Stimulated activated naive CD8-positive, alpha-beta T cell treated with anti-CD3 and anti-CD28 coated beads, Interleukin-15, amount 100 ng/mL, for 72 hours (primary cell): ENCODE measurements at regions not wholly inside any gene's neighbourhood (a gene's known extent, or its start where the extent isn't known, plus 50 kb on each side); places are given as distances from the start of the nearest gene placed in this dataset.
"Not testable (repeated sequence)": the region's sequence is repeated elsewhere in the genome, so short reads cannot be mapped to it uniquely, and the experiment has no call there.

Source experiments
- ATAC-seq: fragments of 150-1000 bp; cut with Tn5 transposase; 2 replicates; pipeline ENCODE4 v1.10.0; 2021; ENCODE audit warnings: mild to moderate bottlenecking, moderate library complexity
- DNase-seq, 2 donors: peaks; one replicate each; pipeline ENCODE4 v3.0.0; 2021 to 2022
- H3K27ac Mint-ChIP-seq, 2 donors: one replicate each; pipeline ENCODE4 v1.8.0; 2022; ENCODE audit warnings: mild to moderate bottlenecking in 2 of 2, mixed read lengths in 2 of 2, moderate library complexity in 2 of 2
- H3K27me3 Mint-ChIP-seq: one replicate; pipeline ENCODE4 v1.8.0; 2022; ENCODE audit warnings: mixed read lengths
- H3K4me1 Mint-ChIP-seq: one replicate; pipeline ENCODE4 v1.8.0; 2022; ENCODE audit warnings: mild to moderate bottlenecking, mixed read lengths
- H3K4me3 Mint-ChIP-seq, 2 donors: one replicate each; pipeline ENCODE4 v1.8.0; 2022; ENCODE audit warnings: mild to moderate bottlenecking in 2 of 2, mixed read lengths in 2 of 2, moderate library complexity in 1 of 2
- H3K9me3 Mint-ChIP-seq, 2 donors: one replicate each; pipeline ENCODE4 v1.8.0; 2022; ENCODE audit warnings: mixed read lengths in 2 of 2

DNA sequence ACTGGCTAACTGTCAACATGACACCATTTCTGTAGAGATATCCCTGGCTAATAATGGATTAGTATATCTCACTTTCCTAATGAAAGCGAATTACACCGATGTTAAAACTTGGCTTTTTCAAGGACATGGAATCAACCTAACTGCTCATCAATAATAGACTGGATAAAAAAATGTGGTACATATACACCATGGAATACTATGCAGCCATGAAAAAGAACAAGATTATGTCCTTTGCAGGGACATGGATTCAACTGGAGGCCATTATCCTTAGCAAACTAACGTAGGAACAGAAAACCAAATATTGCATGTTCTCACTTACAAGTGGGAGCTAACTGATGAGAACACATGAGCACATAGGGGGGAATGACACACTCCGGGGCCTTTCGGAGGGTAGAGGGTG lies 62.6 kb downstream of the ZIC1 start:
- no peaks in the 10 kb centered on the region for H3K4me1 Mint-ChIP-seq
- no peaks in the 10 kb centered on the region for H3K27me3 Mint-ChIP-seq
- ATAC-seq (no peak), DNase-seq (no peak)
- no peak overlapping the region for H3K4me3 Mint-ChIP-seq
- no peaks in the 10 kb centered on the region for H3K9me3 Mint-ChIP-seq
- H3K27ac Mint-ChIP-seq: no peak overlapping the region

DNA sequence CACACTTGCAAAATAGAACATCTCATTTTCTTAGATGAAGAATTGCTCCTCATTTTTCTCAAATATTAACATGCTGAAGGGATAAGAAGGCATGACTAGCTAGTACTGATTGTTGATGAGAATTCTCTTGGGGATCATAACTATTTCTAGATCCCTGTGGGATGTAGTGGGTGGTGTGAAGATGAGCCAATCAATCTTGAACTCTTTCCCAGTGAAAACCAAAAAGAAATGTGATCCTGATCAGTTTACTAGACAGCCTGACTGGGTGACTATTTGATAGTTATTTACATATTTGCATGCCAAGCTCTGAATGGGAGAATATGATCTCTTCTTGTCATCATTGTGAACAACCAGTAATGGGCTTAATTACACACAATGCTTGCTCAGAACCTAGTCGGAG lies 63.7 kb downstream of the ZIC1 start:
- no peaks in the 10 kb centered on the region for H3K4me1 Mint-ChIP-seq
- no peak overlapping the region for H3K4me3 Mint-ChIP-seq
- ATAC-seq: no peak
- no peaks in the 10 kb centered on the region for H3K9me3 Mint-ChIP-seq
- no peak overlapping the region for H3K27ac Mint-ChIP-seq
- H3K27me3 Mint-ChIP-seq: no peaks in the 10 kb centered on the region
- DNase-seq: no peak

DNA sequence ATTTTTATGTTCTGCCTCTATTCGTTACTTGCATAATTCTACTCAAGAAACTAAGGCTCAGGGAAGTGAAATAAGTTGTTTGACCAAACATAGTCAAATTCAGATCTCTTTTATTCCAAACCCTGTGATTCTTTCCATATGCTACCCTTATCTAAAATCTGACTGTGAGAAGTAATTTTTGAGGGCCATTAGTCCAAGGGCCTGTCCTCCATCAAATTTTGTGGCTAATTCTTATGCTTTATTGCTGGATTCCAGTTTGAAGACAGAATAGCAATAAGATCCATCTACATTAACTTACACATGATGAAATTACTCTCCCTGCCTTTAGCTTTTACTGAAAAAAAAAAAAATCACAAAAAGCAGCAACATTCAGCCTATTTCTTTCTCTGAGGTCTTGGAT lies 74.0 kb downstream of the ZIC1 start:
- Mint-ChIP-seq H3K4me3 (no peak overlapping the region), H3K4me1 (no peaks in the 10 kb centered on the region), H3K9me3 (no peaks in the 10 kb centered on the region), H3K27me3 (no peaks in the 10 kb centered on the region), H3K27ac (no peak overlapping the region)
- DNase-seq (no peak), ATAC-seq (no peak)

DNA sequence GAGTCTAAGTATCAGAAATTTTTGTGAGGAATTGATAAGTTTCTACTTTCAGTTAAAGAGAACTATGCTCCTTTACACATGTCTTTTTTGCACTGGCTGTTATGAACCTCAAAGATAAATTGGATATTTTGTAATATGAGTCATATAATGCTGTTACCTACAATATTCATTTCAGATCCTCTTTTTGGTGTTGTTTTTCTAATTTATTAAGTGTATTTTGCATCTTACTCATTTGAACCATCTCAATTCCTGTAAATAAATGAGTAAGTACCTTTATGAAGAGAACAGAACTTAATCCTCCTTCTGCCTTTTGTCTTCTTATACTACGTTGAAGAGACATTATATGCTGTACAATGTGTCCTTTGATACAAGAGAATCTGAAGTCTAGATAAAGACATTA lies 74.4 kb downstream of the ZIC1 start:
- ATAC-seq: no peak
- no peaks in the 10 kb centered on the region for H3K27me3 Mint-ChIP-seq
- no peaks in the 10 kb centered on the region for H3K4me1 Mint-ChIP-seq
- H3K4me3 Mint-ChIP-seq: no peak overlapping the region
- DNase-seq: no peak
- H3K9me3 Mint-ChIP-seq: no peaks in the 10 kb centered on the region
- H3K27ac Mint-ChIP-seq: no peak overlapping the region

DNA sequence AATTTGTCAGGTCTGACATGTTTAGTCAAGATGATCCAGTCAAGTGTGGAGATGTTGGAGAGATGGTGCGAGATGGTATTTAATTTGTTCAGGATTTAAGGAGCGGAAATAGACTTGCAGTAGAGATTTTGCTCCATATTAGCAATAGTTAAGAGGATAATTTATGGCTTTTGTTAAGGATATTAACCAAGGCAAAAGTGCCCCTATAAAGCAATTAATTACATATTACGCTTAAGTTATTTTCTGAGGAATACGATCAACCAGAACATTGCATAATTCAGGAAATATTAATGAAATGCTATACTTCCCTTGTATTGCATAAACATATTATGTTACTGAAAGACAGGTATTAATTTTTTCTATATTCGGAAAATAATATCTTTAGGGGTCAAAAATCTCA lies 83.9 kb downstream of the ZIC1 start:
- no peak for ATAC-seq
- H3K27ac Mint-ChIP-seq: no peak overlapping the region

DNA sequence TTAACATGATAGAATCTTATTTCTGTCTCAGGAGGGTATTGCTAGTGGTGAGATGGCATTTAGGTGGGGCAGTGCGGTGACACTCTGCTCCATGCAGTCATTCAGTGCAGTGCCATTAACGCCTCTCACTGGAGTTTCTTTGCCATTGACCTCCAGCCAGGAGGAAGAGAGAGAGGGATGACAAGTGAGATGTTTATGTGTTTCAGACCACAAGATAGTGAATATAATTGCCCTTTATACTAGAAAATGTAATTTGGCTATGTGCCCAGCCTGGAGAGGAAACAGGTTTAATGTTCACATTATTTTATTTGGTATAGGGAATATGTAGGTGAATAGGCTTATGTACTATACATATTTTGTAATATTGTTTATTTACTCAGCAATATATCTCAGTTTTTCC lies 84.5 kb downstream of the ZIC1 start:
- ATAC-seq: no peak
- Mint-ChIP-seq H3K27ac (no peak overlapping the region), H3K27me3 (no peaks in the 10 kb centered on the region), H3K4me3 (no peak overlapping the region), H3K9me3 (peaks cover 0 to 8% of the 10 kb centered on the region in 2 donors), H3K4me1 (no peaks in the 10 kb centered on the region)
- DNase-seq: no peak

More for the DNA sequence above, 83.9 kb downstream of the ZIC1 start:
- Mint-ChIP-seq H3K27me3 (no peaks in the 10 kb centered on the region), H3K9me3 (peaks cover 0 to 8% of the 10 kb centered on the region in 2 donors), H3K4me3 (no peak overlapping the region), H3K4me1 (no peaks in the 10 kb centered on the region)
- no peak for DNase-seq

DNA sequence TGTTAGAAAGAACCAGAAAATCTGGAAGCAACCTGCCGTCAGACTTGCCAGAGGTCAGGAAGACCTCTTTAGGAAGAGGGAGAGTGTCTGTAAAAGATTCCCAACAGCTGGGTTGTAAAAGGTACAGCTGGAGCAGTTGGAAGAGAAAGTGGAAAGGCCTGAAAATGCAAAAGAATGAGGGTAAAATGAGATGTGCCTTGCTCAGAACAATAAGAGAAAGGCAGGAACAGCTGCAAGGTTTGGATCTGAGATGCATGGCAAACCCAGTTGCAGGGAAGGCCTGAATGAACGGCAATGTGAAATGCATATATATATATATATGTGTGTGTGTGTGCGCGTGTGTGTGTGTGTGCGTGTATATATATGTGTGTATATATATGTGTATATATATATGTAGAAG lies 88.1 kb downstream of the ZIC1 start:
- ATAC-seq: no peak

DNA sequence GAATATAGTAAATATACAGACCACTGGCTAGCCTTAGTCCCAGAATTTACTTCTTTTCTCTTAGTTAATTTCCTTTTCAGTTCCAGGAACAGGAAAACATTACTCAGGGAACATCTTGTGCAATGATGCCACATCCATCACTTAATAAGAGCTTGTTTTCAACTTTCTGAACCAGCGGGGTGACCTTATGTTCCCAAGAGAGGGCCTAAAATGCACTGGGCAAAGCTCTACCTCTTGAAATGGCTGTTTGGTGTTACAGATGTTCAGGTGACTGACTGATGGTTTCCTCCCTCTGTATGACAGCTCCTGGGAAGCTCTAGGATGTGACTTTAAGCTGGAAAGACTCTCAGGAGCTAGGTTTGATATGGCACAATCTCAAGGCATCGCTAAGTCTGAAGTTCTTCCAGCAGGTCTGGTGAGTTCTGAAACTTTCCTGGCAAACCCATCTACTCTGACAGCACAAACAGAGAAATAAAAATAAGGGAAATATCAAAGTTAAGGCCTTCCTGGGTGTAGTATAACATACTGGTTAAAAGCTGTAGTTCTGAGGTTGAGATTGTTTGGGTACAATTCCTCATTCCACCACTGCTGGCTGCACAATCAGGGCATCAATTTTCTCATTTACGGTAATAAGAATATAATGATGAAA lies 98.6 kb downstream of the ZIC1 start:
- no peak overlapping the region for H3K4me3 Mint-ChIP-seq
- H3K9me3 Mint-ChIP-seq: no peaks in the 10 kb centered on the region
- no peak for ATAC-seq
- H3K4me1 Mint-ChIP-seq: no peaks in the 10 kb centered on the region
- no peak for DNase-seq
- no peak overlapping the region for H3K27ac Mint-ChIP-seq
- no peaks in the 10 kb centered on the region for H3K27me3 Mint-ChIP-seq

More for the DNA sequence above, 88.1 kb downstream of the ZIC1 start:
- H3K9me3 Mint-ChIP-seq: peaks cover 0 to 4% of the 10 kb centered on the region in 2 donors
- DNase-seq: no peak
- no peak overlapping the region for H3K4me3 Mint-ChIP-seq
- H3K4me1 Mint-ChIP-seq: no peaks in the 10 kb centered on the region
- no peaks in the 10 kb centered on the region for H3K27me3 Mint-ChIP-seq
- no peak overlapping the region for H3K27ac Mint-ChIP-seq

DNA sequence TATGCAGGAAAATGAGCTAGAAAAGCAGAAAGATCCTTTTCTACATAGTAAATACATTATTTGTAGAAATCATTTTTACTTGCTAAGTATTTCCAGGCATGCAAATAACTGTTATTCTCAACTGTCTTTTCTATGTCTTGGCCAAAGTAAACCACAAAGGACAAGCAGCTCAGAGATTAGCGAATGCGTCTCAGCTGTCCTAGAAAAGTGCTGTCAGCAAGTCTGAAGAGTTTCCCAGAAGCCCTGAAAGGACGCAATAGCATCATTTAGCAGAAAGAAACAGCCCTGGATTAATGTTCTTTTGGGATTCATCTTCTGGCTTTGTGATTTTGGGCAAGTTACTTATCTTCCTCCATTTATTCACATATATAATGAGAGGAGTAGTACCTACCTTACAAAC lies 100.3 kb downstream of the ZIC1 start:
- Mint-ChIP-seq H3K9me3 (no peaks in the 10 kb centered on the region), H3K4me1 (no peaks in the 10 kb centered on the region), H3K27ac (no peak overlapping the region), H3K4me3 (no peak overlapping the region), H3K27me3 (no peaks in the 10 kb centered on the region)
- DNase-seq (no peak), ATAC-seq (no peak)

DNA sequence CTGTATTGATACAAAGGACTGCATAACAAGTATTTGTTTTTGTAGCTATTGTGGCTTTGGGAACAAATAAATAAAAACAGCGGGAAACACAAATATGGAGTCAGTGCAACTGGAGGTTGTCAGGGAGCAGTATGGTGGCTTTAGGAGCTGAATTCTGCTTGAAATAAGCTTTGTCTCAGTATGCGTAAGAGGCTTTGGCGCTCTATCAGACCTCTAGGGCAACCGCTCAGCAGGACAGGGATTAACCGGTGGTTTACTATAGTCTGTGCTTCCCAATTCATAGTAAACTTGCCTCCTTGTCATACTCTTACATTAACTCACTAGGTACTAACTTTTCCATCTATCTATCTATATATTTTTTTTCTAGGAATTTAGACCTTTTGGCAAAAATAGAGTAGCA lies 104.6 kb downstream of the ZIC1 start:
- no peak for ATAC-seq
- no peak overlapping the region for H3K27ac Mint-ChIP-seq

DNA sequence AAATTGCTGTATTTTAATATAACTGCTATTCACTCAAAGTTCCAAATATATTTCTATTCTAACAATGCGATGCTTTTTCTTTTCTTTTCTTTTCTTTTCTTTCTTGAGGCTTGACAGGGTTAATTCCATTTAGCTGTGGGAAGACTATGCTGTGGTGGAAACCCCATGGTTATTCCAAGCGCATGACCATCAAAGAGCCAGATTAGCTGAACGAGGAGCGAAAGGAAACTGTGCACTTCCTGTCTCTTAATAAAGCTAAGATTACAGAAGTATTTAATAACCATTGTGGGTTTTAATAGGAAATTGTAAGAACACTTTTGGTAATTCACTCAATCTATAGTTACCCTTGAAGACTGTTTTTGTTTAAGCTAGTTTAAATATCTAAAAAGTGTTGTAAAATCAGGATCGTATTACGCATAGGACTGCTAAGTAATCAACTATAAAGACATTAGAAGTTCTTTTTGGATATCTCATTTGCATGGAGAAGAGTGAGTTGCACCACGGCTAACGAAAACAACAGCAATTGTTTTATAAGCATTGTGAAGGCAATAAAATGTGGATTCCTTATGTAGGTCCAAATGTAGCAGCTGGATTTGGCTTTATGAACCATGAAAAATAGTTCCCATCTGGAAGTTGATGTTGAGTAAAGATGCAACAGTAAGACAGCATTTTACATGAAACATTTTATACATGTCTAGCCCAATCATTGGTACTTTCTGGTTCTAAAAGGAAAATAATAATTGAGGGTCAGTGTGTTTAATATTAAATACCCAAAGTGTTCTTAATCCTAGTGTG lies 105.4 kb downstream of the ZIC1 start:
- DNase-seq (no peak), ATAC-seq (no peak)
- Mint-ChIP-seq H3K9me3 (peaks cover 6 to 9% of the 10 kb centered on the region in 2 donors), H3K27ac (no peak overlapping the region), H3K27me3 (no peaks in the 10 kb centered on the region), H3K4me3 (no peak overlapping the region), H3K4me1 (no peaks in the 10 kb centered on the region)

More for the DNA sequence above, 104.6 kb downstream of the ZIC1 start:
- Mint-ChIP-seq H3K4me1 (no peaks in the 10 kb centered on the region), H3K27me3 (no peaks in the 10 kb centered on the region), H3K4me3 (no peak overlapping the region), H3K9me3 (peaks cover 6 to 9% of the 10 kb centered on the region in 2 donors)
- no peak for DNase-seq

DNA sequence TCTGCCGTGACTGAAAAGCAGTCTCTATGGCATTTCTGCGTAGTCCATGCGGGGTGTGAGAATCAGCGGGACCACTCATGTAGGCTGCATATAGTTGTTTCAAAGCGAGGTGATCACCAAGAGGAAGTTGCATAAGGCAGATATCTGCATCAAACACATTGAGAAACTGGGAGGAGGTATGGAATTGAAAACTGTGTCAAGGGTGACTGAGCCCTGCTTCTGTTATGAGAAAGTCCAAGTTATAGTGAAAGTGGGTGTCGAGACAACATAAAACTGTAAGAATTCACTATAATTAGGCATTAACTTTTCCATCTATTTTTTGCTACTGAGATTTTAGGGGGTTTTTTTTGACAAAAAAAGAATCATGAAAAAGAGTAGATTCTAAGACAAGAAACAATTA lies 109.3 kb downstream of the ZIC1 start:
- H3K27me3 Mint-ChIP-seq: no peaks in the 10 kb centered on the region
- no peak overlapping the region for H3K4me3 Mint-ChIP-seq
- no peak overlapping the region for H3K27ac Mint-ChIP-seq
- no peak for DNase-seq
- peaks cover 6 to 13% of the 10 kb centered on the region in 2 donors for H3K9me3 Mint-ChIP-seq
- ATAC-seq: no peak
- no peaks in the 10 kb centered on the region for H3K4me1 Mint-ChIP-seq

DNA sequence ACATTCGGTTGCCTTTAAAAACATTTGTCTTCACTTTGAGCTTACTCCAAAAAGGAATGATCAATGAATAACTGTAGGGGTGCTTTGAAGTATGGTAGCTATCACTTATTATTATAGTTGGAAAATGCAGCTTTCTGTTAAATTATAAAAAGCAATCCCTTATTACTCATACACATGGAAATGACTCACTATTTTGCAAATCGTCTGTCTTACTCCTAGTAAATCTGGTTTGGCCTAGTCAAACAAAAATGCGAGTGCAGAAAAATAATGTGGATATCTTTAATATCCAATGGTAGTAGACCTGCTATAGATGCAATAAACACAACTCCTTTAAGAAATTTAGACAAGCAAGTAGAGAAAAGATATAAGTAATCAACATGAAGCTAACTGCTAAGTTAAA lies 112.5 kb downstream of the ZIC1 start:
- ATAC-seq (no peak), DNase-seq (no peak)
- no peaks in the 10 kb centered on the region for H3K4me1 Mint-ChIP-seq
- H3K4me3 Mint-ChIP-seq: no peak overlapping the region
- H3K27me3 Mint-ChIP-seq: no peaks in the 10 kb centered on the region
- peaks cover 12 to 32% of the 10 kb centered on the region in 2 donors for H3K9me3 Mint-ChIP-seq
- H3K27ac Mint-ChIP-seq: no peak overlapping the region

DNA sequence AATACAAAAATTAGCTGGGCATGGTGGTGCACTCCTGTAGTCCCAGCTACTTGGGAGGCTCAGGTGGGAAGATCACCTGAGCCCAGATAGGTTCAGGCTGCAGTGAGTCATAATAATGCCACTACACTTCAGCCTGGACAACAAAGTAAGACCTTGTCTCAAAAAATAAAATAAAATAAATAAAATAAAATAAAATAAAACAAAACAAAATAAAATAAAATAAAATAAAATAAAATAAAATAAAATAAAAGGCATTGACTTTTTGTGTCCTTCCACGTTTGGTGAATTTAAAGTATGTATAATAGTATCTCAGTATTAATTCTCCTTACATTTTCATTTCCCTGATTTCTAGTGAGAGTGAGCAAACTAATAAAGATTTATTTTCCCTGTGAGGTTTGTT lies 113.6 kb downstream of the ZIC1 start:
- peaks cover 18 to 33% of the 10 kb centered on the region in 2 donors for H3K9me3 Mint-ChIP-seq
- H3K27me3 Mint-ChIP-seq, DNase-seq, ATAC-seq, H3K4me1 Mint-ChIP-seq, H3K27ac Mint-ChIP-seq, H3K4me3 Mint-ChIP-seq: not testable (repeated sequence)

DNA sequence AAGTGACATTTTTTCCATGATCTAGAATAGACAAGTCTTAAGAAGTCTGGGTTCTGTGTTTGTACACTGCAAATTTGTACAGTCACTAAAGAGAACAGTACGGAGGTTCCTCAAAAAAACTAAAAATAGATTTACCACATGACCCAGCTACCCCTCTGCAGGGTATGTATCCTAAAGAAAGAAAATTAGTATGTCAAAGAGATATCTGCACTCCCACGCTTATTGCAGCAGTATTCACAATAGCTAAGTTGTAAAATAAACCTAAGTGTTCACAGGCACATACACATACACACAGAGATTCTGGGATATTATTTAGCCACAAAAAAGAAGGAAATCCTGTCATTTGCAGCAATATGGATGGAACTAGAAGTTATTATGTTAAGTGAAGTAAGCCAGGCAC lies 120.4 kb downstream of the ZIC1 start:
- Mint-ChIP-seq H3K27ac (no peak overlapping the region), H3K9me3 (peaks cover 23 to 35% of the 10 kb centered on the region in 2 donors), H3K4me3 (no peak overlapping the region), H3K27me3 (no peaks in the 10 kb centered on the region), H3K4me1 (no peaks in the 10 kb centered on the region)
- DNase-seq (no peak), ATAC-seq (no peak)

DNA sequence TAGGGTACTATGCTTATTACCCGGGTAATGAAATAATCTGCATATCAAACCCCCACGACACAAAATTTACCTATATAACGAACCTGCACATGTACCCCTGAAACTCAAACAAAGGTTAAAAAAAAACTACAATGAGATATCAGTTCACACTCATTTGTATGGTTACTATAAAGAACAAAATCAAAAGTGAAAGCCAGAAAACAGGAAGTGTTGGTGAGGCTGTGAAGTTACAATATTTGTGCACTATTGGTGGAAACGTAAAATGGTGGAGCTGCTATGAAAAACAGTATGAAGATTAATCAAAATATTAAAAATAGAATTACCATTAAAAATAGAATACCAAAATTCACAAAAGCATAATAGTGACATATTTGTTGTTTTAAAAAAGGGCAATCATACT lies 128.9 kb downstream of the ZIC1 start:
- ATAC-seq: no peak
- no peak for DNase-seq
- no peaks in the 10 kb centered on the region for H3K4me1 Mint-ChIP-seq
- no peaks in the 10 kb centered on the region for H3K27me3 Mint-ChIP-seq
- no peak overlapping the region for H3K27ac Mint-ChIP-seq
- no peak overlapping the region for H3K4me3 Mint-ChIP-seq
- H3K9me3 Mint-ChIP-seq: peaks cover 19 to 30% of the 10 kb centered on the region in 2 donors
